ENCODE measurements at regions not wholly inside any gene's neighbourhood (a gene's known extent, or its start where the extent isn't known, plus 50 kb on each side); places are given as distances from the start of the nearest gene placed in this dataset.

DNA sequence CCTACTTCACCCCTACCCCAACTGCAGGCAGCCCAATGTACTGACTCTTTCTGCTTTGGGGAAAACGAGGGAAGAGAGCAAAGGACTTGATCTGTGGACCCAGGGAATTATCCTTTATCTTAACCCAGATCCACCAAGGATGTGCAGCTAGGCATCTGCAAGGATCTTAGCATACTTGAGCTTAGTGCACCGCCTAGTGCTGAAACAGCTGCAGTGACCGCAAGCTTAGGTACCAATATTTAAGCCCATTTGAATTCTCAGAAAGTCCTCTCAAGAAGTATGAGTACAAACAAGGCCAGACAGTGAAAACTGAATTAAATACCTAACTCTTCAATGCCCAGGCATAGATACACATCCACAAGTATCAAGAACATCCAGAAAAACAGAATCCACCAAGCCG is 576.7 kb upstream of the ADAMTS16 start:
- no peak overlapping the region for H3K4me3 ChIP-seq (ENCODE audit: low read length)
- H3K4me1 ChIP-seq (ENCODE audit: control insufficient read depth, insufficient read depth, low read length), result no peaks in the 10 kb centered on the region
- peaks cover 12% of the 10 kb centered on the region for H3K9me3 ChIP-seq (replicated peaks; ENCODE audit: control insufficient read depth, low read depth, low read length)
- no peaks in the 10 kb centered on the region for H3K27me3 ChIP-seq (ENCODE audit: control insufficient read depth, insufficient read depth, low read length)
- 60% methylated on average over 2 of the region's 4 CpGs for WGBS (ENCODE audit: insufficient coverage)
- H3K36me3 ChIP-seq (ENCODE audit: control insufficient read depth, insufficient read depth, low read length), result no peaks in the 10 kb centered on the region
- no peak for DNase-seq
- no peak overlapping the region for H3K27ac ChIP-seq (ENCODE audit: low read length)

DNA sequence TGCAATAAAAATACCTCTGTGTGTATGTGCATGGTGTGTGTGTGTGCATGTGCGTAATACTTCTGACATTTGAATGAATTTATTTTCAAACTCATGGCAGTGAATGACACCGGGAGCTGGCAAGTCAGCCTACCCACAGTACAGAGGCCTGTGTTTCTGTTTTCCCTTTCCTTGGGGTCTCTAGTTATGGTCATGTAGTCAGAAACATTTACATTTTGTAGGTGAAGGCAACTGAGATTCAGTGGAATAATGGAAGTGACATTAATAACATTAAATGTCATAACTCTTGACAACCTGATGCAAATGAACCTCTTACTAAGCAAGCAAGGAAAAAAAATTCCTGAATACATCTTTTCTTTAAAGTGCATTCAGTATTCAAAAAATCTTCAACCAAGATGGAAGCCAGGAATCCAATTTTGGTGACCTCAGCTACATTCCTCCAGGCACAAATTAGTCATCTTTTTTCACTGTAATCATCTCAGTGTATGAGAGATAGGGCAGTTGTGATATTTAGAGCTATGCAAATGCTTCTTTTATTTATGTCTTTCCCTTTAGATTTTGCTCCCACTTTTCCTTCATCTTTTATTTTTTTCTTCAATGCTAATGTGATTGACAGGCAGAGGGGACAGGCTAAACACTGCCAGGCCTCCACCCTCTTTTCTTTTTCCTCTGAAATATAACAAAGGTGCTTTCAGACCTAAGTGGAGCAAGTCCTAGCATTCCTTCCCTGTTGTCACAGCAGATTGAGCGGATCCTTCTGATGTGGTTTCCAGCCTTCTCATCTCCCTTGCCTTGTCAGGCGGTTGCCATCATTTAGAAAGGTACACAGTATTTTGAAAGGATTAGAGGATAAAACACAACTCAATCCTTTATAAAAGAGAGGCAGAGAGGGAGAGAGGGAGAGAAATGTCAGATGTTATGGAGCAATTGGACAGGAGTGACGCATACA is 569.8 kb upstream of the ADAMTS16 start:
- Histone ChIP-seq H3K27me3 (ENCODE audit: control insufficient read depth, insufficient read depth, low read length) (no peaks in the 10 kb centered on the region), H3K4me1 (ENCODE audit: control insufficient read depth, insufficient read depth, low read length) (no peaks in the 10 kb centered on the region)
- WGBS (ENCODE audit: insufficient coverage), result 100% methylated on average over 1 of the region's 5 CpGs

DNA sequence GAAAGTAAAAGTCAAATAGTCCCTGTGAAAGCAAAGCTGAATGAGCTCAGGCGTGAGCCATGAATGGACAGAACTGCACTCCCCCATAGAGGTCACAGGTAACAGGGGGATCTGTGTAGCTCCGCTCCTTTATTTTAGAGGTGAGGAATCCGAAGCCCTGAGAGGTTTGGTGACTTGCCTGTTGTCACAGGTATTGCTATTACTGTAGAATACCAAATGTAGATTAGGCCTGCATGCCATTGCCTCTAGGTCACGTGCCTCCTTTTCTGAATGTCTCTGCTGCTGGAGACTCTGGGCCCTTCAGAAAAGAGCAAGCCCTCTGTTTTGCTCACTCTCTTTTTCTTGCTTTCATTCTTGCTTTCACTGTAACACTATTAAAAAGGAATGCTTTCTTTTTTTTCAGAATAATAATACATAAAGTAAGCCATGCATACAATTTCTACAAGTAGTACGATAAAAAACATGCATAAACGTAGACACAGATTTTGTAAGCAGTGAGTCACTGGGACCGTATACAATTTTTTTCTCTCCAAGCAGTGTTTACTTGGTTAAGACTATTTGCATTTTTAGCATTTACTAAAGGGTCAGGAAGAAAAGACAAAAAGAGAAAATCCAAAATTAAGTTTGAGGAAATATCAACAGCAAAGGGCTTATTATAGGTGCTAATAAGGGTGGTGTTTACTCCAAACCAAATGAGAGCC is 568.7 kb upstream of the ADAMTS16 start:
- peaks cover 2% of the 10 kb centered on the region for H3K9me3 ChIP-seq (replicated peaks; ENCODE audit: control insufficient read depth, low read depth, low read length)
- H3K27ac ChIP-seq (ENCODE audit: low read length), result no peak overlapping the region
- DNase-seq, result no peak
- WGBS (ENCODE audit: insufficient coverage), result 80% methylated on average over 2 of the region's 7 CpGs
- H3K27me3 ChIP-seq (ENCODE audit: control insufficient read depth, insufficient read depth, low read length), result no peaks in the 10 kb centered on the region
- peaks cover 3% of the 10 kb centered on the region for H3K4me1 ChIP-seq (ENCODE audit: control insufficient read depth, insufficient read depth, low read length)
- H3K4me3 ChIP-seq (ENCODE audit: low read length), result no peak overlapping the region
- H3K36me3 ChIP-seq (ENCODE audit: control insufficient read depth, insufficient read depth, low read length), result no peaks in the 10 kb centered on the region

More for the DNA sequence above, 569.8 kb upstream of the ADAMTS16 start:
- Histone ChIP-seq H3K36me3 (ENCODE audit: control insufficient read depth, insufficient read depth, low read length) (no peaks in the 10 kb centered on the region), H3K4me3 (ENCODE audit: low read length) (no peak overlapping the region), H3K9me3 (replicated peaks; ENCODE audit: control insufficient read depth, low read depth, low read length) (peaks cover 2% of the 10 kb centered on the region), H3K27ac (ENCODE audit: low read length) (no peak overlapping the region)
- DNase-seq, result no peak

DNA sequence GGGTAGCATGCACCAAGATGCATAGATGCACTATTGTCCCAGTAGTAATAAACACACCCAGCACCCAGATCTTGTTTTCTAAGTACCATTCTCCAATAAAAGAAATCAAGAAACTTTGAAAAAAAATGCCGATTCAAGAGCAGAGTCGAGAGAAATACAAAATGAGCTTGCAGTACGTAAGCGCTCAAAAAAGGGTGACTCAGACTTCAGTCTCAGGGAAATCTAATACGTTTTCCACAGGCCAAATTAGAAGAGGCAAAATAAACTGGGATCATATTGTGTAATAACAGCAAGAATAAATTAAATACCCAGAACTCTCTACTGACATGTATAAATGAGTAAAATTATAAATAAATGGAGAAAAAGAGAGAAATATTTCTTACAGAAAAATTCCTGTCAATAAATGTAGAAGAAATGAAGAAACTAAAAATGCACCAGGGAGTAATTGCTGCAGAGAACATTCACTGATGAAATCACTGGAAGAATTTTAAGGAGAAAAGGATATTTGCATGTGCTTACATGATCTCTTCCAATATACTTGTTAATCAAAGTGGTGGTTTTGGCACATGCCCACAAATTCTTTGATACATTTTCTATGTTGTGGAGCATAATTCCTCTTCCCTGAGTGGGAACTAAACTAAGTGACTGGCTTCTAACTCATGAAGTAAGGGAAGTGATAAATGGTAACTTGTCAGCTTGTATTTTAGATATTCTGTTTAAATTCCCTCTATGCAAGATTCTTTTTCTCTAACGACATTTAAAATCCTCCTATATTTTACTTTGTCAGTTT is 567.6 kb upstream of the ADAMTS16 start:
- no peaks in the 10 kb centered on the region for H3K27me3 ChIP-seq (ENCODE audit: control insufficient read depth, insufficient read depth, low read length)
- WGBS (ENCODE audit: insufficient coverage), result no CpG with 5 or more reads among the region's 6 CpGs
- peak; percentile 62 for DNase-seq
- no peaks in the 10 kb centered on the region for H3K36me3 ChIP-seq (ENCODE audit: control insufficient read depth, insufficient read depth, low read length)
- peak overlapping the region; percentile 42 for H3K27ac ChIP-seq (ENCODE audit: low read length)
- peaks cover 3% of the 10 kb centered on the region for H3K4me1 ChIP-seq (ENCODE audit: control insufficient read depth, insufficient read depth, low read length)
- H3K9me3 ChIP-seq (replicated peaks; ENCODE audit: control insufficient read depth, low read depth, low read length), result peaks cover under 1% of the 10 kb centered on the region
- no peak overlapping the region for H3K4me3 ChIP-seq (ENCODE audit: low read length)

DNA sequence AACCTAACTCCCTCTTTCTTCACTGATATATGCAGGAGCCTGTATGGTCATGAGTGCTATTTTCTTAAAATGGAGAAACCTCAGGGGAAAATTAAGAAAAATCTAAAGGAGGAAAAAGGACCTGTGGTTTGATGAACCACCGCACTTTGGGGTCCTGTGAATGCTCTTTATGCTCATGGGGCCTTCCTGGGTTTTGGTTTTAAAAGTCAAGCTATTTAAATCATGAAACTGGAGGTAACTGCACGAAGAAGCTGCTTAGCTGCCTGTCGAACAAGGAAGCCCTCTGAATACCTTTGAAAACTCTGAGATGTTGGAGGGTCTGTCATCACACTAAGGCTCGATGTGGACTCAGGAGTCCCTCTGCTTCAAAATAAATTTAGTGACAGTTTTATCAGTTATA is 564.5 kb upstream of the ADAMTS16 start:
- 43% methylated on average over 1 of the region's 4 CpGs for WGBS (ENCODE audit: insufficient coverage)

DNA sequence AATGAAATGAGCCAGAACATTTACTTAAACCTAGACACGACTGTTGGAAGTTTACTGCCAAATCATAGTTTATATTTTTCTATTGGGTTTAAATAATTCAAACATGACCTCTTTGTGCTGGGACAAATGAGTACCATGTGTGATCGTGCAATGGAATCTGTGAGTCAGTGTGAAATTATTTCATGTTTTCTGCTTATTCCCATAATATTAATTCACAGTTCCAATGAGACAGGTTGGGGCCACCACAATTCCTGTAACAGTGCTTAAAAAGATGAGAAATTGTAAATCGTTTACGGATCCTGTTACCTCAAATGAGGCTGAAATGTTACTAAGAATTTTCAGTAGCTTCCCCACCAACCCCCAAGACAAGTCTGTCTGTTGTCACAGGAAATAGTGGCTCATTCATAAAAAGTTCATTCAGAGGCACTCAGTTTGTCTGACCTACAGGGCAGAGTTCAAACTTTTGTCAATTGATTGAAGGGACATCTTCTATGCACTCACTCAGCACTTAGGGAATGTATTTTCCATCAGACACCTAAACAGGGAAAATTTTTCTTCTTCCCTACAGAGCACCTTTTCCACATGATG is 563.9 kb upstream of the ADAMTS16 start:
- Histone ChIP-seq H3K27me3 (ENCODE audit: control insufficient read depth, insufficient read depth, low read length) (no peaks in the 10 kb centered on the region), H3K4me3 (ENCODE audit: low read length) (no peak overlapping the region), H3K9me3 (replicated peaks; ENCODE audit: control insufficient read depth, low read depth, low read length) (no peaks in the 10 kb centered on the region), H3K27ac (ENCODE audit: low read length) (peak overlapping the region; percentile 48), H3K36me3 (ENCODE audit: control insufficient read depth, insufficient read depth, low read length) (no peaks in the 10 kb centered on the region), H3K4me1 (ENCODE audit: control insufficient read depth, insufficient read depth, low read length) (peaks cover 3% of the 10 kb centered on the region)
- DNase-seq, result peak; percentile 86
- no CpG with 5 or more reads among the region's 4 CpGs for WGBS (ENCODE audit: insufficient coverage)

More for the DNA sequence above, 564.5 kb upstream of the ADAMTS16 start:
- no peaks in the 10 kb centered on the region for H3K9me3 ChIP-seq (replicated peaks; ENCODE audit: control insufficient read depth, low read depth, low read length)
- DNase-seq, result no peak
- peak overlapping the region; percentile 15 for H3K27ac ChIP-seq (ENCODE audit: low read length)
- no peak overlapping the region for H3K4me3 ChIP-seq (ENCODE audit: low read length)
- peaks cover 3% of the 10 kb centered on the region for H3K4me1 ChIP-seq (ENCODE audit: control insufficient read depth, insufficient read depth, low read length)
- H3K36me3 ChIP-seq (ENCODE audit: control insufficient read depth, insufficient read depth, low read length), result no peaks in the 10 kb centered on the region
- H3K27me3 ChIP-seq (ENCODE audit: control insufficient read depth, insufficient read depth, low read length), result no peaks in the 10 kb centered on the region

DNA sequence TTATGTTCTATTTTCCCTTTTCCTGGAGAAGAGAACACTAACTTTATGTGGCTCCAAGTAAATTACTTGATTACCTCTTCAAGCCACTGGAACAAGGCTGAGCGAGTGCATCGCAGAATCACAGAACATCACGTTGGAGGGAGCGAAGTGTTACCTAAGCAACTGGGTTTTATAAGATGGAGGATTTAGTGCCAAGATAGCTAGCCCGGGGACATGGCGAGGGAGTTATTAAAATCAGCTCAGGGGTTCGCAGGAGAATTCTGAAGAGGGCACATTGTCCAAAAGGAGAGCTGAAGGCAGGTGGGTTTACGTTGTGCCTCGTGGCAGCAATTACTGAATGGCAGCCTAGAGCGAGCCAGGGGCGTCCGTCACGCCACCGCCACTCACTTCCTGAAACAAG is 563.2 kb upstream of the ADAMTS16 start:
- Histone ChIP-seq H3K4me3 (ENCODE audit: low read length) (no peak overlapping the region), H3K4me1 (ENCODE audit: control insufficient read depth, insufficient read depth, low read length) (peaks cover 3% of the 10 kb centered on the region), H3K9me3 (replicated peaks; ENCODE audit: control insufficient read depth, low read depth, low read length) (no peaks in the 10 kb centered on the region), H3K27me3 (ENCODE audit: control insufficient read depth, insufficient read depth, low read length) (no peaks in the 10 kb centered on the region), H3K27ac (ENCODE audit: low read length) (no peak overlapping the region), H3K36me3 (ENCODE audit: control insufficient read depth, insufficient read depth, low read length) (no peaks in the 10 kb centered on the region)
- 56% methylated on average over 13 of the region's 14 CpGs for WGBS (ENCODE audit: insufficient coverage)
- no peak for DNase-seq

DNA sequence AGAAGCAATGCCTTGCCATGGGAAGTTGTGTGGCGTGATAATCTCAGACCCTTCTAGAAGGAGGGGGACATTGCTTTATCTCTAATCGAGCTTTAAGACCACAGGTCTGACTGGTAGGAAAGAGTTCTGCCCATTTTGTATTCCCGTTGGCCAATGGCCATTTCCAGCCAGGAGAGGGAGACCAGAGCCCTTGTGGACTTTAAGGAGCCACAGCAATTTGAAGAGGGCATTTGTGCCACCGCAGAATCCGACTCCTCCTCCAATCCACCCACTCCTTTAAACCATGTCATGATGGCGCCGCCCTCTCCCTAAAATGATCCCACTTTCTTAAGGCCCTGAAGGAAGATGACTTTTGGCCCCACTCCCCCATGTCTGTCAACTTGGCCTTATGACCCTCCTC is 560.5 kb upstream of the ADAMTS16 start:
- no peak overlapping the region for H3K27ac ChIP-seq (ENCODE audit: low read length)
- H3K4me1 ChIP-seq (ENCODE audit: control insufficient read depth, insufficient read depth, low read length), result peaks cover 3% of the 10 kb centered on the region
- 96% methylated on average over 4 of the region's 7 CpGs for WGBS (ENCODE audit: insufficient coverage)

DNA sequence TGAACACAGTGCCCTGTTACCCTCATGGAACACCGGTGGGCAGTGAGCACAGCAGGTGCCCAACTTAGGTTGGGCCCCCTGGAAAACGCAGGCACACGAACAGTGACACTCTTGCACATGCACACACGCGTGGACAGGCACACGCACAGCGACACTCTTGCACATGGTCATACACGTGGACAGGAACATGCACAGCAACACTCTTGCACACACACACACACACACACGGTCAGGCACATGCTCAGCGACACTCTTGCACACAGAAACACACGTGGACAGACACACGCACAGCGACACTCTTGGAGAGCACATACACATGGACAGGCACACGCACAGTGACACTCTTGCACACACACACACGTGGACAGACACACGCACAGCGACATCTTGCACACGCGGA is 559.4 kb upstream of the ADAMTS16 start:
- no peak for DNase-seq
- H3K4me3 ChIP-seq (ENCODE audit: low read length), result no peak overlapping the region
- no peaks in the 10 kb centered on the region for H3K36me3 ChIP-seq (ENCODE audit: control insufficient read depth, insufficient read depth, low read length)
- H3K27me3 ChIP-seq (ENCODE audit: control insufficient read depth, insufficient read depth, low read length), result no peaks in the 10 kb centered on the region
- no peaks in the 10 kb centered on the region for H3K9me3 ChIP-seq (replicated peaks; ENCODE audit: control insufficient read depth, low read depth, low read length)
- no peak overlapping the region for H3K27ac ChIP-seq (ENCODE audit: low read length)
- H3K4me1 ChIP-seq (ENCODE audit: control insufficient read depth, insufficient read depth, low read length), result peaks cover under 1% of the 10 kb centered on the region
- 95% methylated on average over 18 of the region's 19 CpGs for WGBS (ENCODE audit: insufficient coverage)

More for the DNA sequence above, 560.5 kb upstream of the ADAMTS16 start:
- Histone ChIP-seq H3K4me3 (ENCODE audit: low read length) (no peak overlapping the region), H3K36me3 (ENCODE audit: control insufficient read depth, insufficient read depth, low read length) (no peaks in the 10 kb centered on the region), H3K27me3 (ENCODE audit: control insufficient read depth, insufficient read depth, low read length) (no peaks in the 10 kb centered on the region), H3K9me3 (replicated peaks; ENCODE audit: control insufficient read depth, low read depth, low read length) (no peaks in the 10 kb centered on the region)
- DNase-seq, result no peak

Measured in muscle of leg (tissue), 3 donors.